ENCODE measurements at regions not wholly inside any gene's neighbourhood (a gene's known extent, or its start where the extent isn't known, plus 50 kb on each side); places are given as distances from the start of the nearest gene placed in this dataset.

DNA sequence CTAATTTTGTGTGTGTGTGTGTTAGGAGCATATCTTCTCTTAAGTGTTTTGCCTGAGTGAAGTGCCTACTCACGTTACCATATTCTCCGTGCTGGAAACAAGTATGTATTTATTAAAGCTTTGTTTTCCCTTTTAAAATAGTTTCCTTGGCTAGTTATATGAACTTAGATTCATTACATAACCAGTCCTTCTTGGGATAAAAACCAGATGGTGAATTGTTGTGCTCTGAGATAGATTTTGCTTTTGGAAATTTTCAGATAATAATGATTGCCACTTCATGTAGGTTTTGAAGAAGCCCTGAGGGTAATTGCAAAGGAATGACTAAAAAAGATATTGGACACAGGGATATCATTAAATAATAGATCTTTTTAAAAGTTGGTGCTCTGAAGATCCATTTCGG lies 390.2 kb upstream of the SGO1 start:
- DNase-seq (ENCODE audit: low spot score) = no peak
- no peak for TF ChIP-seq CTCF (IDR thresholded peaks at IDR 0.05; ENCODE audit: extremely low read depth, missing control alignments)

DNA sequence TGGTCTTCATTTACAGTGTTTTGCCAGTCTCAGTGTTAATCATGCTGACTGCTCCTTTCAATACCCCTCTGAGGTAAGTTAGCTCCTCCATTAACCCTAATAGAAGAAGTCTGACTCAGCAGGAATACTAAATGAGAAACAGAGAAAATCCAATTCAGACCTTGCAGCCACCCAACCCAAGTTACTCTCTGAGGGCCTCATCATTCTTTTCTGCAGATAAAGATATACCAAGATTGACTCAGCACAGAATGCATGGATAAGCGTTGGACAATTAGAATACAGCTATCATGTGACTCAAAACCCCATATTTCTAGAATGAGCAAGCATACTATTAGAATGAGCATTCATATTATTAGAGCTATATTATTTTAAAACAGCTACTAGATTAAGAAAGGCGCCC lies 389.1 kb upstream of the SGO1 start:
- DNase-seq (ENCODE audit: low spot score) = no peak
- no peak for TF ChIP-seq CTCF (IDR thresholded peaks at IDR 0.05; ENCODE audit: extremely low read depth, missing control alignments)

DNA sequence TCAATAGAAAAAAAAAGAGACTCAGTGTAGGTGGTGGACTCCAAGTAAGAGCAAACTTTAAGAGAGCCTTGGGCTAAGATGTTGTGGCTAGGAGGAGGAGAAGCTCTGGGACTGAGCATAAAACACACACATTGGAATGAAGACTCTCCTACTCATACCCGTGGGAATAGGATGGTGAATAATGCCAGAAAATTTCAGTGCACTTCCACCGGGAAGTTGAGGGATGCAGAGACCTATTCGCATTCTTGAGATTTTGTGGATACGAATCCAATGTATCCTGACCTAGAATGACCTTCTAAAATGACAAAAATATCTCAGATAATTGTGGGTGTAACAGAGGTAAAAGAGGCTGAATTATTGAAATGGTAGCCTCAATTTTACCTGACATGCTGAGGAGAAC lies 388.7 kb upstream of the SGO1 start:
- no peak for DNase-seq (ENCODE audit: low spot score)
- TF ChIP-seq CTCF (IDR thresholded peaks at IDR 0.05; ENCODE audit: extremely low read depth, missing control alignments) = no peak

- no peak for DNase-seq (ENCODE audit: low spot score)
- TF ChIP-seq CTCF (IDR thresholded peaks at IDR 0.05; ENCODE audit: extremely low read depth, missing control alignments) = no peak
Measured at GRCh38 chr3:20573175-20573574, 387.2 kb upstream of the SGO1 start.

- no peak for DNase-seq (ENCODE audit: low spot score)
- TF ChIP-seq CTCF (IDR thresholded peaks at IDR 0.05; ENCODE audit: extremely low read depth, missing control alignments) = no peak
Measured at GRCh38 chr3:20572473-20572872, 386.5 kb upstream of the SGO1 start.

DNA sequence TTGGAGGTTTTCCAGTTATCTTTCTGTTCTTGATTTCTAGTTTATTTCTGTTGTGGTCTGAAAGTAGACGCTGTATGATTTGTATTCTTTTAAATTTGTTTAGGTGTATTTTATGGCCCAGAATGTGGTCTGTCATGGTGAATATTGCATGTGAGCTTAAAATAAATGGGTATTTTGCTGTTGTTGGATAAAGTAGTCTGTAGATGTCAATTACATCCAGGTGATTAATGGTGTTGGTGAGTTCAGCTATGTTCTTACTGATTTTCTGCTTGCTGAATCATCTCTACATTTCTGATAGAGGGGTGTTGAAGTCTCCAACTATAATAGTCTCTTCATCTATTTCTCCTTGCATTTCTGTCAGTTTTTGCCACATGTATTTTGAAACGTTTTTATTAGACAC lies 383.3 kb upstream of the SGO1 start:
- no peak for TF ChIP-seq CTCF (IDR thresholded peaks at IDR 0.05; ENCODE audit: extremely low read depth, missing control alignments)
- no peak for DNase-seq (ENCODE audit: low spot score)

DNA sequence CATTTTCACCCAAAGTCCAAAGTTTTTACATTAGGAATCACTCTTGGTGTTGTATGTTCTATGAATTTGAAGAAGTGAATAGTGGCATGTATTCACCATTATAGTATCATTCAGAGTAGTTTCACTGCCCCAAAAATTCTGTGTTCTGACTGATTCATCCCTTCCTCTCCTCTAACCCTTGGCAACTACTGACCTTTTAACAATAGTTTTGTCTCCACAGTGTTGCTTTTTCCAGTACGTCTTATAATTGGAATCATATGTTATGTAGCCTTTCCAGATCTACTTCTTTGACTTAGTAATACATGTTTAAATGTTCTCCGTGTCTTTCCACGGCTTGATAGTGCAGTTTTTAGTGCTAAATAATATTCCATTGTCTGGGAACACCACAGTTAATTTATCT lies 379.0 kb upstream of the SGO1 start:
- DNase-seq (ENCODE audit: low spot score) = no peak
- no peak for TF ChIP-seq CTCF (IDR thresholded peaks at IDR 0.05; ENCODE audit: extremely low read depth, missing control alignments)

All from GM20000 (cell line).